Ovary (tissue), 3 donors: ENCODE measurements at regions not wholly inside any gene's neighbourhood (a gene's known extent, or its start where the extent isn't known, plus 50 kb on each side); places are given as distances from the start of the nearest gene placed in this dataset.

Experiments
- POLR2A ChIP-seq: fragments of 450-650 bp; IDR thresholded peaks from one replicate; pipeline ENCODE4 v1.6.1; 2017; ENCODE audit warnings: antibody characterized with exemption, mild to moderate bottlenecking, moderate library complexity
- TF ChIP-seq, protein P1 (sequence below), 3 donors: fragments of 450-650 bp in 2 of 3; fragments of 200-600 bp in 1 of 3; IDR thresholded peaks; one replicate each; pipeline versions ENCODE4 v1.5.1 to v1.8.0; 2016 to 2022; ENCODE audit warnings: antibody characterized with exemption in 3 of 3, mild to moderate bottlenecking in 1 of 3
- donor health status: DM: no; HTN: no; CAD: no.

DNA sequence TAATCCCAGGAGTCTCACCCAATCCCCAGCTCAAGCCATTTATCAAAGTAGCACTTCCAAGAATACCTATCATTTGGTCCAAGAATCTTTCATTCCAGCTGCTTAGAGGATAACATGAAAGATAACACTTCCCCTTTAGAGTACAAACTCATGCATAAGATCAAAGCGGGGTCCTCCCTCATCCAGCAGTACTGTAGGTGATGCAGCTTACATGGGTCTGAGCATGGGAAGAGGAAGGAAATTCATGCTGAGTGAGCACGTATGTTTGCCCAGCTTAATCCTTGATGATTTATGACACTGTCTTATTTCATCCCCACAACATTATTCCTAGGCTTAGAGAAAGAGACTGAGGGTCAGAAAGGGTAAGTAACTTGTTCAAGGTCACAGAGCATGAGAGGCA, 167.1 kb upstream of the GJB5 start:
- TF ChIP-seq, protein P1, sequence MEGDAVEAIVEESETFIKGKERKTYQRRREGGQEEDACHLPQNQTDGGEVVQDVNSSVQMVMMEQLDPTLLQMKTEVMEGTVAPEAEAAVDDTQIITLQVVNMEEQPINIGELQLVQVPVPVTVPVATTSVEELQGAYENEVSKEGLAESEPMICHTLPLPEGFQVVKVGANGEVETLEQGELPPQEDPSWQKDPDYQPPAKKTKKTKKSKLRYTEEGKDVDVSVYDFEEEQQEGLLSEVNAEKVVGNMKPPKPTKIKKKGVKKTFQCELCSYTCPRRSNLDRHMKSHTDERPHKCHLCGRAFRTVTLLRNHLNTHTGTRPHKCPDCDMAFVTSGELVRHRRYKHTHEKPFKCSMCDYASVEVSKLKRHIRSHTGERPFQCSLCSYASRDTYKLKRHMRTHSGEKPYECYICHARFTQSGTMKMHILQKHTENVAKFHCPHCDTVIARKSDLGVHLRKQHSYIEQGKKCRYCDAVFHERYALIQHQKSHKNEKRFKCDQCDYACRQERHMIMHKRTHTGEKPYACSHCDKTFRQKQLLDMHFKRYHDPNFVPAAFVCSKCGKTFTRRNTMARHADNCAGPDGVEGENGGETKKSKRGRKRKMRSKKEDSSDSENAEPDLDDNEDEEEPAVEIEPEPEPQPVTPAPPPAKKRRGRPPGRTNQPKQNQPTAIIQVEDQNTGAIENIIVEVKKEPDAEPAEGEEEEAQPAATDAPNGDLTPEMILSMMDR (IDR thresholded peaks at IDR 0.05), result no peak
- no peak for TF ChIP-seq POLR2A
